NCI-H510A (cell line): ENCODE measurements at regions not wholly inside any gene's neighbourhood (a gene's known extent, or its start where the extent isn't known, plus 50 kb on each side); places are given as distances from the start of the nearest gene placed in this dataset.
A peak's percentile ranks its signal among the peaks of the same experiment; 100 is the strongest.
"Not testable (repeated sequence)": the region's sequence is repeated elsewhere in the genome, so short reads cannot be mapped to it uniquely, and the experiment has no call there.

ENCODE experiments used
- DNase-seq: peaks from one replicate; lab custom pipeline; 2025; lab: John Stamatoyannopoulos, UW

GRCh38 chr11:13135385-13136271 lies 126.5 kb downstream of the RASSF10 start:
- peak; percentile 50 for DNase-seq

DNA sequence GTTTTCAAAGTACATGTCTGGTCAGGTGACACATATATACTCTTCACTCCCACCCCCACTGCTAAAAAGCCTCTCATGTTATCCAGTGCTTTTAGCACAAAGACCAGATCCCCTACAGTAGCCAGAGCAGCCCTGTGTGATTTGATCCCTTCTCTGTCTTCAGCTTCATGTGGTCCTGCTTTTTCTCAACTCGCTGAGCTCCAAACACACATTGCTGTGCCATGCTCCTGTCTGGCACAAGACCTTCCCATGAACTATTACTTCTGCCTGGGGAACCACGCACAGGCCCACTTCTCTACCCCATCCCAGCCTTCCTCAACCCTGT lies 127.1 kb downstream of the RASSF10 start:
- DNase-seq: no peak

DNA sequence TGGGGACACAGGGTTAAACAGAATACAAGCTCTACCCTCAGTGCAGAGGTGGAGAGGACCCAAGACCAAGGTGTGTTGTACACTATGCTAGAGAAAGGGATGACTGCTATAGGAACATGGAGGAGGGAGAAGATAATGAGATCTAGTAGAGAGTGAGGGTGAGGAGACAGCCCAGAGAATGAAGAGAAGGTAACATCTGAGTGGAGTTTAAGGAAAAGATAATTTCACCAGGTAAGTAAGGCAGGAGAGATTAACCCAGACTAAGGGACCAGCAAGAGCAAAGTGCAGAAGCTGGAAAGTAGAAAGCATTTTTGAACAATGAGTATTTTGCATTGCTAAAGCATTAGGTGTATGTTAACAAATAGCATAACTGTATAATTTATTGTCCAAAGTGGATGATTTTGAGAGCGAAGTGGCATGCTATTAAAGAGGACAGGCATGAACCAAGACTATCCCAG lies 128.8 kb downstream of the RASSF10 start:
- no peak for DNase-seq

DNA sequence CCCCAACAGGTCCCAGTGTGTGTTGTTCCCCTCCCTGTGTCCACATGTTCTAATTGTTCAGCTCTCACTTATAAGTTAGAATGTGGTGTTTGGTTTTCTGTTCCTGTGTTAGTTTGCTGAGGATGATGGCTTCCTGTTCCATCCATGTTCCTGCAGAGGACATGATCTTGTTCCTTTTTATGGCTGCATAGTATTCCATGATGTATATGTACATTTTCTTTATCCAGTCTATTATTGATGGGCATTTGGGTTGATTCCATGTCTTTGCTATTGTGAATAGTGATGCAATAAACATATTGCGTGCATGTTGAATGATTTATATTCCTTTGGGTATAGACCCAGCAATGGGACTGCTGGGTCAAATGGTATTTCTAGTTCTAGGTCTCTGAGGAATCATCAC lies 130.0 kb downstream of the RASSF10 start:
- DNase-seq: not testable (repeated sequence)

DNA sequence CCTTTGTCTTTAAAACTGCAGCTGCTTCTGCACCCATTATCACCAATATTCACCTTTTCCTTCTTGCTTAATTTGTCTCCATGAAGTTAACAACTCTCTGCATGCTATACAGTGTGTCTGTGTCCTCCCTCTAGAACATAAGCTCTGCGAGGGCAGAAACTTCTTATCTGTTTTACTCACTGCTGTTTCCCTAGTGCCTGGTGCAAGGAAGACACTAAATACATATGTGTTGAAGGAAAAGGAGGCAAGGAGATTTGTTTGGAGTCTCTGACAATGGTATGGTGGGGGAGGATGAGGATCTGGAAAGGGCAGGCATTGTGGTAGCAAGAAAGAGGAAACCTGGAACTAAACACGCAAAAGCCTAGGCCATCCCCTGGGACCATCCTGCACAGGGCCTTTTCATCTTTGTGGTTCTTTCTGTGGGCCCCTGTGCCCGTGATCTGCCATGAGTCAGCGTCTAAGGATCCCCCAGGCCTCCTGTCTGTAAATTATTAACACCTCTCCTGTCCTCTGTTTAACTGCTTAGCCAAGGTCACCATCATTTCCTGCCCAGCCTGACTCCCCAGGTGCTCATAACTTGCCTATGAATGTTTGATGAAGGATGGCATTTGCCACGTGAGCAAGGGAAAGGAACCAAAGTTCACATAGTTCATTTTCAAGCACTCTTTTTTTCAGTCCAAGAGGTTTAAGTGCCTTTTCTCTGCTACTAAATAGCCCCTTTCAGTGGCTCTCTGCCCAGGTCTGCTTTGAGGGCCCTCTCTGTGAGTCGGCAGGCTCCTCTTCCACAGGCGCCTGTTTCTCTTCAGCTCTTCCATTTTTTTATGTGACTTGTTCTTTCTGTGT lies 131.1 kb downstream of the RASSF10 start:
- no peak for DNase-seq

- no peak for DNase-seq
These were observed 131.9 kb downstream of the RASSF10 start for GRCh38 chr11:13140873-13141655.

- DNase-seq: no peak
These were observed 132.9 kb downstream of the RASSF10 start for GRCh38 chr11:13141731-13142709.

DNA sequence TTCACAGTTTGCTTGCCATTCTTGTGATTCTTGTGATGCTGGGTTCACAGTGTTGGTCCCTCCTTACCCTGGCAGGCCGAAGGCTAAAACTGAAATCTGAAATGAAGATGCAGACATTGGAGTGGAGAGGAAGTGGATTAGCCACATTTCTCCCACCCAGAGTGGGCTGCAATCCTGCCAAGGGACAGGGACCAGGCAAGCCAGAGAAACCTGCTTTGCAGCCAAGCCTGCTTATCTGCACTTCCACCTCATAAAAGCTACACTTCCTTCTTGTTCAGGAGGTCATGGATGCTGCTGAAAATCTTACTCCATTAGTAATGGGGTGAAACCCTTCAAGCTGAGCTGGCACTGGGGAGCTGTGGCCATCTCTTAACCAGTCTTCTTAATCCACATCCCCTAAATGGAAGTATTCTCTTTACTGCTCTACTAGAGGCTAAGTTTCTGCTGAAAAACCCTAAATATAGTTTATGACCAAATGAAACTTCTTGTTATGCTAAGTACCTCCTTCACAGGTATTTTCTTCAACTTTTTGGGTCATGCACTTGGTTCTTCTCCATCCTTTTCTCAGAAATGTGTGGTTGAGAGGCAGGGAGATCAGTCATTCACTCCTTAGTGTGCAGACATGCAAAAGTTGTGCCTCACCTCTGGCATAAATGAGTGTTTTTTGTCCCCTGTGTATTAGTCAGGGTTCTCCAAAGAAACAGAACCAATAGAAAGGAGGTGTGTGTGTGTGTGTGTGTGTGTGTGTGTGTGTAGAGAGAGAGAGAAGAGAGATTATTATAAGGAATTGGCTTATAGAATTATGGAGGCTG lies 133.9 kb upstream of the BMAL1 start:
- DNase-seq: no peak

DNA sequence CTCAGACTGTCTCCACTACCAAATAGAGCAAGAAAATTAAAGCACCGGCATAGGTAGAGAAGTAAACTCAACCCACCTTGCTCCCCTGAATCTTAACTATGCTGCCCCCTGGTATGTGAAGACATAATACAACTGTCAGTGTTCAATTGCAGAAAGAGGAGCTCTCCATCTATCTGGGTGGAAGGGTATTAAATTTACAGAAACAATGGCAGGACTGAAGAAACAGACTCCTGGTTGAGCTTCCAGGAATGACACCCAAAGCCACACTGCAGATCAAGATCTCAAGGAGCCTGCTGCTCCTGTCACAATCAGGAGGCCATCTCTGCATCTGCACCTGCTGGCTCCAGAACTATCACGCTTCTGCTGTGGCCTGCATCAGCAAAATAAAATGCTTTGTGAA lies 132.1 kb upstream of the BMAL1 start:
- no peak for DNase-seq

DNA sequence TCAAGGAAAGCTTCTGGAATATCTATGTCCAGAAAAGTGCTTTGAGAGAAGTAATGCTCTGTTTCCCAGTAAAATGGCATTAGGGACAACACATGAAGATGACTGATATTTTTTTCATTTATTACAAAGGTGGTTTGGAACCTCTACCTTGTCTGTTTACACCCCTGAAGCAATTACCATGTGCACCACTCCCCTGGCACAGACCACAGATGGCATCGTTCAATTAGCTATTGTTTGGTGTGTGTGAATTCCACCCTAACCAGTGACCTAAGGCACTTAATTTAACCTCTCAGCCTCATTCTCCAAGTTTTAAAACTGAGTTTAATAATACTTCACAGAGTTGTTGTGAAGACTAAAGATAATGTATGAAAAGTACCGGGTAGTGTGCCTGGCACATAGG lies 127.6 kb upstream of the BMAL1 start:
- no peak for DNase-seq

- DNase-seq: no peak
These were observed 127.1 kb upstream of the BMAL1 start for GRCh38 chr11:13150487-13150886.

GRCh38 chr11:13152264-13152663 lies 125.3 kb upstream of the BMAL1 start:
- no peak for DNase-seq

DNA sequence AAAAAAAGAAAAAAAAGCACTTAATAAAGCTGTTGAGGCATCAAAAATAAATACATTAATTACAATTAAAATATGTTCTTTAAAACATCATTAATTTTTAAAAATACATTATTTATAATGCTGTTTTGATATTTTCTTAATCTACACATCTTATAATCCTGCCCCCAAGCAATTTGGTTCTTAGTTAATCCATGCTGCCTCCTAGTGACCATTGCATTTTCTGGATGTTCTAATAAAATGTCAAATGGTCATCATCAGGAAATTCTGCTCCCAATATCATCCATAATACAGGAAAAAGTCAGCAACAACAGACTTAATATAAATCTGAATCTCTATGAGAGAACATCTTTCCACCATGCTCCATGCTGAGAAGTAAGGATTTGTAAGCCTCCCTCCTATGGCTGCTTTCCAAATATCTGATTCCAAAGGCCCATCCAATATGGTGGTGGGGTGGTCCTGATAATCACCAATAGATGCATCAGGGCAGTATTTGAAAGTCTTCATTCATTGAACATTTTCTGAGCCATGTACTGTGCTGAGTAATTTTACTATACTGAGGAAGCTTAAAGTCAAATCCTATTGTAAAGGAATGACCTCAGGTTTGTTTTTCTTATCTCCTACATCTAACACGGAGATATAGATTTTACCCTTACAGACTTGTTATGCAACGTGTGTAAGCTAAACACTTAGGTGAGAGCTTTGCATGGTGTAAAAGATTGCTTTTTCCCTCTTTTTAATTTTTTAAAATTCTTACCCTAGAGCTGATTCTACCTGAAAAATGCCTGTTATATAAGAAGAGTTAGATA lies 124.7 kb upstream of the BMAL1 start:
- no peak for DNase-seq

DNA sequence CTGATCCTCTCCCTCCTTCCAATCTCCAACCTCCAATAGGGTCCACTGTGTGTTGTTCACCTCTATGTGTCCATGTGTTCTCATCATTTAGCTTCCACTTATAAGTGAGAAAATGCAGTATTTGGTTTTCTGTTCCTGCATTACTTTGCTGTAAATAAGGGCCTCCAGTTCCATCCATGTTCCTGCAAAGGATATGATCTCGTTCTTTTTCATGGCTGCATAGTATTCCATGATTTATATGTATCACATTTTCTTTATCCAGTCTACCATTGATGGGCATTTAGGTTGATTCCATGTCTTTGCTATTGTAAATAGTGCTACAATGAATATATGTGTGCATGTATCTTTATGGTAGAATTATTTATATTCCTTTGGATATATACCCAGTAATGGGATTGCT lies 123.2 kb upstream of the BMAL1 start:
- DNase-seq: not testable (repeated sequence)

DNA sequence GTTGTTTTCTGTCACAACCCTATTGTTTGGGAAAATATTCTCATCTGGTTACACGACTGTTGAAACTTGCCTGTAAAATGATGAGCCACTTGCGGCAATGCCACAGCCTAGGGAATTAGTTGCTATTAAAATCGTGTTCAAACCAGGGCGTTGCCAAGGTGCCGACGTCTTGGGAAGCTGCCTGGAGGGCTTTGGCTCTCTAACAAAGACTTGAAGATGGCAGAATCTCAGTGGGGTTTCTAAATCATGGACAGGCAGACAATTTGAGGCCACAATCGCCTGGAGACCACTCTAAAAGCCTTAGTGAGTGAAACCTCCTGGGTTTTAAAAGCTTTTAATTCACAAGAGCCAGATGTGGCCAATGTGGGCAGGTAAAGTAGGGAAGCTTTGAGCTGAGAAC lies 117.2 kb upstream of the BMAL1 start:
- no peak for DNase-seq

DNA sequence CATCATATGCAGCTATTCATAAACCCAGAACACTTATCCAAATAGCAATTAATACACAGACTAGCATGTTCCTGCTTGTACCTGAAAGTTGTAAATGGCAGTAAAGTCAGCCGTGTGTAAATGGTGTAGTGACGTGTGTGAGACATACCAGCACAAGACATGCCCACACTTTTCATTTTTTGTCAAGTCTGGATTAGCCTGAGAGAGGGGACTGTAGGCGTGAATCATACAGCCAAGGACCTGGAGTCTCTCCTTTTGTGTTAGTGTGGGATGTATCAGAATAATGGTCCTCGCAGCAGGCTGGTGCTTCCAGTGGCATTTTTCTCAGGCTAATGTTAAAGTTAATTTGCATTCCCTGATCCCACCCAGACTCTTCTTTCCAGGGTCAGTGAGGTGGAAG lies 116.8 kb upstream of the BMAL1 start:
- DNase-seq: no peak

DNA sequence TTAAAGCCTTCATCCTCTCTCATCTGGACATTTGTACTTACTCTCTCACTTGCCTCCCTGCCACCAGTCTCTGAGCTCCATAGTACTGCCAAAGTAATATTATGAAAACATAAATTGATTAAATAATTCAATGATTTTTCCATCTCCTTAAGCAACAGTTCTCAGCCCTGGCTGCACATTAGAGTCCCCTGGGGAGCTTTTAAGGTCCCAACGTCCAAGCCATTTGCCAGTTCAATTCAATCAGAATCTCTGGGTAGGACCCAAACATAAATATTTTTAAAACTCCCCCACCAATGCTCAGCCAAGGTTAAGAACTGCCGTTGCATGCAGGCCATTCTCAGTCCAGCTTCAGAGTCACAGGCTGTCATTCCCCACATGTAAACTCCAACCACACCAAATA lies 114.4 kb upstream of the BMAL1 start:
- no peak for DNase-seq

- DNase-seq: no peak
These were observed 111.6 kb upstream of the BMAL1 start for GRCh38 chr11:13166036-13166435.

GRCh38 chr11:13168271-13168670 lies 109.3 kb upstream of the BMAL1 start:
- no peak for DNase-seq
